H1 (cell line): ENCODE measurements at regions not wholly inside any gene's neighbourhood (a gene's known extent, or its start where the extent isn't known, plus 50 kb on each side); places are given as distances from the start of the nearest gene placed in this dataset.

Experiments
- CTCF ChIA-PET: fragments of 300-600 bp; sonication (Branson Sonifier 250); formaldehyde crosslinking; loops from one replicate; lab custom pipeline; 2021; ENCODE audit not compliant: partially characterized antibody; lab: Charles Lee
- POLR2A ChIA-PET: fragments of 300-600 bp; sonication (Branson Sonifier 250); formaldehyde crosslinking; loops from one replicate; lab custom pipeline; 2021; ENCODE audit warnings: inconsistent platforms; ENCODE audit not compliant: partially characterized antibody; lab: Charles Lee
- DNase-seq, 2 experiments: peaks; one replicate each; pipeline versions ENCODE4 v3.0.0 to v3.0.0-alpha.2; 2010 to 2022; ENCODE audit warnings: low spot score in 2 of 2, low read depth in 1 of 2, mixed read lengths in 1 of 2
- FAIRE-seq: peaks from 2 replicates; lab custom pipeline; 2011; peaks lifted over from hg19 to GRCh38; lab: Jason Lieb, UNC
- H2AFZ ChIP-seq: 2 replicates; pipeline ENCODE4 v1.8.1; 2012; ENCODE audit warnings: low read length, inconsistent platforms
- H2AK5ac ChIP-seq: 2 replicates; pipeline ENCODE4 v1.6.1; 2013; ENCODE audit warnings: low read depth, low read length
- H2BK120ac ChIP-seq: replicated peaks from 2 replicates; pipeline ENCODE3; 2013; ENCODE audit warnings: low read depth, low read length, inconsistent platforms
- H2BK12ac ChIP-seq: 2 replicates; pipeline ENCODE4 v1.6.1; 2013; ENCODE audit warnings: low read depth, low read length
- H2BK15ac ChIP-seq: 2 replicates; pipeline ENCODE4 v1.6.1; 2013; ENCODE audit warnings: low read length
- H2BK20ac ChIP-seq: 2 replicates; pipeline ENCODE4 v1.6.1; 2013; ENCODE audit warnings: low read length
- H2BK5ac ChIP-seq: 2 replicates; pipeline ENCODE4 v1.6.1; 2013; ENCODE audit warnings: low read depth, low read length
- H3K14ac ChIP-seq: 2 replicates; pipeline ENCODE4 v1.6.1; 2013; ENCODE audit warnings: inconsistent platforms; ENCODE audit not compliant: insufficient read length
- H3K18ac ChIP-seq: 2 replicates; pipeline ENCODE4 v1.6.1; 2013; ENCODE audit warnings: low read length; ENCODE audit errors: extremely low read depth
- H3K23ac ChIP-seq: 2 replicates; pipeline ENCODE4 v1.6.1; 2013; ENCODE audit warnings: inconsistent platforms; ENCODE audit not compliant: insufficient read length
- H3K23me2 ChIP-seq: 2 replicates; pipeline ENCODE4 v1.6.1; 2013; ENCODE audit warnings: low read depth, low read length
- H3K27ac ChIP-seq: 2 replicates; pipeline ENCODE4 v1.6.1; 2011; ENCODE audit warnings: low read depth, low read length, inconsistent platforms
- H3K27me3 ChIP-seq, 4 experiments: replicated peaks in 1 of 4; 1 replicate in 1 of 4; 2 replicates in 3 of 4; pipeline versions ENCODE4 v1.6.1 to v1.8.1; 2011 to 2013; ENCODE audit warnings: low read length in 3 of 4, mild to moderate bottlenecking in 3 of 4, inconsistent platforms in 2 of 4, mixed read lengths in 2 of 4, moderate library complexity in 1 of 4; ENCODE audit not compliant: control insufficient read depth in 3 of 4, insufficient read depth in 3 of 4; ENCODE audit errors: extremely low read depth in 1 of 4
- H3K36me3 ChIP-seq, 4 experiments: 2 replicates each; pipeline versions ENCODE4 v1.6.1 to v1.8.1; 2011 to 2013; ENCODE audit warnings: mild to moderate bottlenecking in 4 of 4, low read length in 3 of 4, moderate library complexity in 2 of 4, control low read depth in 1 of 4, inconsistent platforms in 1 of 4; ENCODE audit not compliant: insufficient read depth in 4 of 4, control insufficient read depth in 2 of 4
- H3K4ac ChIP-seq: replicated peaks from 2 replicates; pipeline ENCODE3; 2013; ENCODE audit warnings: low read length, low read depth, mixed read lengths, inconsistent platforms; ENCODE audit not compliant: insufficient read length
- H3K4me1 ChIP-seq, 4 experiments: replicated peaks in 1 of 4; 1 replicate in 1 of 4; 2 replicates in 3 of 4; pipeline versions ENCODE4 v1.6.1 to v1.8.1; 2011 to 2013; ENCODE audit warnings: low read length in 3 of 4, inconsistent platforms in 2 of 4, mixed read lengths in 1 of 4; ENCODE audit not compliant: insufficient read depth in 4 of 4, control insufficient read depth in 3 of 4
- H3K4me2 ChIP-seq, 2 experiments: 2 replicates each; pipeline versions ENCODE4 v1.6.1 to v1.8.1; 2011 to 2013; ENCODE audit warnings: low read depth in 2 of 2, low read length in 2 of 2, control low read depth in 1 of 2, inconsistent platforms in 1 of 2, mild to moderate bottlenecking in 1 of 2; ENCODE audit not compliant: insufficient read depth in 1 of 2
- H3K4me3 ChIP-seq, 4 experiments: fragments of 200-600, 300-600 bp in 1 of 4; sonication (generic), shearing (Covaris generic), sonication (Bioruptor Twin) in 1 of 4; 2 replicates each; pipeline versions ENCODE4 v1.5.1 to v1.8.1; 2011 to 2016; ENCODE audit warnings: low read length in 4 of 4, low read depth in 3 of 4, control low read depth in 2 of 4, inconsistent platforms in 2 of 4, mild to moderate bottlenecking in 2 of 4, mixed read lengths in 1 of 4, moderate library complexity in 1 of 4; ENCODE audit not compliant: insufficient read depth in 2 of 4; ENCODE audit errors: extremely low read depth in 1 of 4
- H3K56ac ChIP-seq: replicated peaks from 2 replicates; pipeline ENCODE3; 2013; ENCODE audit warnings: low read depth, mild to moderate bottlenecking, mixed read lengths, low read length, inconsistent platforms; ENCODE audit not compliant: insufficient read length
- H3K79me1 ChIP-seq: 2 replicates; pipeline ENCODE4 v1.6.1; 2013; ENCODE audit warnings: low read depth, low read length, control low read depth
- H3K79me2 ChIP-seq, 2 experiments: 2 replicates each; pipeline versions ENCODE4 v1.6.1 to v1.8.1; 2012 to 2013; ENCODE audit warnings: low read length in 2 of 2, mild to moderate bottlenecking in 2 of 2, inconsistent platforms in 1 of 2; ENCODE audit not compliant: insufficient read depth in 2 of 2, control insufficient read depth in 1 of 2
- H3K9ac ChIP-seq, 4 experiments: replicated peaks in 1 of 4; 1 replicate in 1 of 4; 2 replicates in 3 of 4; pipeline versions ENCODE4 v1.6.1 to v1.8.1; 2011 to 2013; ENCODE audit warnings: low read depth in 3 of 4, low read length in 3 of 4, control low read depth in 2 of 4, mild to moderate bottlenecking in 2 of 4, moderate library complexity in 2 of 4, inconsistent platforms in 1 of 4; ENCODE audit errors: extremely low read depth in 1 of 4
- H3K9me3 ChIP-seq, 2 experiments: 2 replicates each; pipeline versions ENCODE4 v1.6.1 to v1.8.1; 2012 to 2013; ENCODE audit warnings: mild to moderate bottlenecking in 2 of 2, moderate library complexity in 2 of 2, control low read depth in 1 of 2, inconsistent platforms in 1 of 2, low read depth in 1 of 2, low read length in 1 of 2, mixed read lengths in 1 of 2; ENCODE audit not compliant: insufficient read depth in 2 of 2
- H4K20me1 ChIP-seq, 2 experiments: replicated peaks in 1 of 2; 2 replicates each; pipeline versions ENCODE3 to v1.8.1; 2011 to 2013; ENCODE audit warnings: inconsistent platforms in 2 of 2, low read length in 2 of 2, mild to moderate bottlenecking in 1 of 2; ENCODE audit not compliant: insufficient read depth in 2 of 2, control insufficient read depth in 1 of 2
- H4K5ac ChIP-seq: 2 replicates; pipeline ENCODE4 v1.6.1; 2013; ENCODE audit warnings: low read length, low read depth, mixed read lengths, inconsistent platforms; ENCODE audit not compliant: insufficient read length
- H4K8ac ChIP-seq: 2 replicates; pipeline ENCODE4 v1.8.0; 2013; ENCODE audit warnings: mild to moderate bottlenecking, moderate library complexity, low read length, inconsistent platforms; ENCODE audit not compliant: insufficient read depth; ENCODE audit errors: extremely low read depth
- H4K91ac ChIP-seq: replicated peaks from 2 replicates; pipeline ENCODE3; 2013; ENCODE audit warnings: low read length, mixed read lengths, inconsistent platforms; ENCODE audit not compliant: insufficient read length
- ATF3 ChIP-seq: IDR thresholded peaks from 2 replicates; pipeline ENCODE4 v1.6.1; 2011; ENCODE audit warnings: low read depth, mild to moderate bottlenecking, low read length; ENCODE audit not compliant: insufficient read depth
- MAX ChIP-seq: IDR thresholded peaks from 2 replicates; pipeline ENCODE4 v1.6.1; 2012; ENCODE audit warnings: inconsistent platforms
- POLR2A ChIP-seq, 2 experiments: IDR thresholded peaks; 1 replicate in 1 of 2; 2 replicates in 1 of 2; pipeline ENCODE4 v1.6.1; 2011; ENCODE audit warnings: low read depth in 2 of 2, low read length in 2 of 2, mild to moderate bottlenecking in 2 of 2; ENCODE audit errors: control extremely low read depth in 1 of 2
- SRF ChIP-seq: IDR thresholded peaks from 2 replicates; pipeline ENCODE4 v1.6.1; 2011; ENCODE audit warnings: mild to moderate bottlenecking, low read depth, low read length, moderate library complexity
- WGBS, 2 experiments: shearing (Covaris generic) in 1 of 2; methylation state at CpG; one replicate each; pipeline versions ENCODE4 v1.1.6 to v1.1.7; 2013 to 2015; ENCODE audit warnings: low lambda C conversion rate in 2 of 2, mixed read lengths in 2 of 2, inconsistent platforms in 1 of 2, low coverage in 1 of 2, missing lambda C conversion rate in 1 of 2; ENCODE audit not compliant: insufficient replicate concordance in 2 of 2, insufficient coverage in 1 of 2, insufficient read length in 1 of 2; ENCODE audit errors: extremely low coverage in 1 of 2, missing lambda C conversion rate in 1 of 2; 5-methylcytosine and 5-hydroxymethylcytosine counted together

GRCh38 chr3:102361101-102361500 is 73.7 kb upstream of the ZPLD1 start:
- DNase-seq = no peak
- no peak overlapping the region for H3K23ac ChIP-seq
- POLR2A ChIA-PET = no interaction called here
- no peak overlapping the region for H4K91ac ChIP-seq
- no peak overlapping the region for H3K4me3 ChIP-seq
- no peak overlapping the region for H3K4ac ChIP-seq
- no peak overlapping the region for H2AFZ ChIP-seq
- peaks cover 0 to 4% of the 10 kb centered on the region in 2 experiments; a peak in 1 of 4 replicates for H3K9me3 ChIP-seq
- no peaks in the 10 kb centered on the region for H3K79me2 ChIP-seq
- H3K23me2 ChIP-seq = no peaks in the 10 kb centered on the region; the same call in 1 of the 2 replicates
- H3K27ac ChIP-seq = no peak overlapping the region
- no peaks in the 10 kb centered on the region for H3K79me1 ChIP-seq
- H2BK12ac ChIP-seq = no peak overlapping the region
- CTCF ChIA-PET = interaction anchor here (1.3 kb wide), 1 partner anchor 16 kb away, joined by 3 read pairs; no protein-coding TSS in a partner anchor
- no peak overlapping the region for H4K5ac ChIP-seq
- no peak overlapping the region for H2BK5ac ChIP-seq
- H2BK15ac ChIP-seq = no peak overlapping the region
- H3K4me1 ChIP-seq = peaks cover 0 to 4% (median 3%) of the 10 kb centered on the region in 4 experiments; a peak in 3 of 7 replicates
- H4K20me1 ChIP-seq = no peaks in the 10 kb centered on the region
- no peak overlapping the region for H4K8ac ChIP-seq
- no peak overlapping the region for H3K18ac ChIP-seq
- no peaks in the 10 kb centered on the region for H3K27me3 ChIP-seq
- no peak overlapping the region for H3K56ac ChIP-seq
- no peak overlapping the region for H2AK5ac ChIP-seq
- no peak overlapping the region for H3K4me2 ChIP-seq
- H3K14ac ChIP-seq = no peak overlapping the region
- TF ChIP-seq POLR2A (IDR thresholded peaks at IDR 0.05; ENCODE audit: control extremely low read depth in 1 of 2, low read depth in 2 of 2, low read length in 2 of 2) (no peak), SRF (no peak), ATF3 (no peak), MAX (no peak)
- WGBS, 2 experiments = 86% methylated on average over 3 of the region's 3 CpGs; no CpG with 5 or more reads in 1 of the 2 experiments
- no peak for FAIRE-seq
- no peak overlapping the region for H3K9ac ChIP-seq
- no peak overlapping the region; the same call in 1 of the 2 replicates for H2BK20ac ChIP-seq
- H3K36me3 ChIP-seq = no peaks in the 10 kb centered on the region
- no peak overlapping the region for H2BK120ac ChIP-seq
